GM19463 (cell line): ENCODE measurements at regions not wholly inside any gene's neighbourhood (a gene's known extent, or its start where the extent isn't known, plus 50 kb on each side); places are given as distances from the start of the nearest gene placed in this dataset.
"Not testable (repeated sequence)": the region's sequence is repeated elsewhere in the genome, so short reads cannot be mapped to it uniquely, and the experiment has no call there.

ENCODE experiments used
- ATAC-seq: cut with Tn5 transposase; IDR thresholded peaks from one replicate; pipeline ENCODE4 v1.9.1; 2021; ENCODE audit warnings: mild to moderate bottlenecking, moderate library complexity; ENCODE audit not compliant: unreplicated experiment

- no peak for ATAC-seq
Measured at GRCh38 chr7:55261386-55261770, 103.8 kb upstream of the LANCL2 start.

- not testable (repeated sequence) for ATAC-seq
Measured at GRCh38 chr7:55265328-55265727, 99.8 kb upstream of the LANCL2 start.

- no peak for ATAC-seq
Measured at GRCh38 chr7:55265836-55266642, 99.1 kb upstream of the LANCL2 start.

- ATAC-seq, result no peak
Measured at GRCh38 chr7:55271069-55271626, 94.0 kb upstream of the LANCL2 start.

GRCh38 chr7:55271661-55272060, 93.5 kb upstream of the LANCL2 start:
- no peak for ATAC-seq

GRCh38 chr7:55272328-55272727, 92.8 kb upstream of the LANCL2 start:
- ATAC-seq, result no peak

- no peak for ATAC-seq
Measured at GRCh38 chr7:55273186-55273980, 91.8 kb upstream of the LANCL2 start.

GRCh38 chr7:55274156-55274555, 91.0 kb upstream of the LANCL2 start:
- no peak for ATAC-seq

GRCh38 chr7:55275291-55276200, 89.6 kb upstream of the LANCL2 start:
- no peak for ATAC-seq

- ATAC-seq, result no peak
Measured at GRCh38 chr7:55276572-55277295, 88.4 kb upstream of the LANCL2 start.

- no peak for ATAC-seq
Measured at GRCh38 chr7:55277916-55278315, 87.2 kb upstream of the LANCL2 start.

- ATAC-seq, result no peak
Measured at GRCh38 chr7:55278321-55278720, 86.8 kb upstream of the LANCL2 start.

GRCh38 chr7:55279080-55279845, 85.9 kb upstream of the LANCL2 start:
- ATAC-seq, result no peak

- peak; percentile 92 for ATAC-seq
Measured at GRCh38 chr7:55280031-55280454, 85.1 kb upstream of the LANCL2 start.

- no peak for ATAC-seq
Measured at GRCh38 chr7:55285665-55286064, 79.5 kb upstream of the LANCL2 start.

- ATAC-seq, result no peak
Measured at GRCh38 chr7:55286666-55287065, 78.5 kb upstream of the LANCL2 start.

- no peak for ATAC-seq
Measured at GRCh38 chr7:55288070-55288824, 76.9 kb upstream of the LANCL2 start.

- no peak for ATAC-seq
Measured at GRCh38 chr7:55296070-55296469, 69.1 kb upstream of the LANCL2 start.
